ENCODE measurements at regions not wholly inside any gene's neighbourhood (a gene's known extent, or its start where the extent isn't known, plus 50 kb on each side); places are given as distances from the start of the nearest gene placed in this dataset.

DNA sequence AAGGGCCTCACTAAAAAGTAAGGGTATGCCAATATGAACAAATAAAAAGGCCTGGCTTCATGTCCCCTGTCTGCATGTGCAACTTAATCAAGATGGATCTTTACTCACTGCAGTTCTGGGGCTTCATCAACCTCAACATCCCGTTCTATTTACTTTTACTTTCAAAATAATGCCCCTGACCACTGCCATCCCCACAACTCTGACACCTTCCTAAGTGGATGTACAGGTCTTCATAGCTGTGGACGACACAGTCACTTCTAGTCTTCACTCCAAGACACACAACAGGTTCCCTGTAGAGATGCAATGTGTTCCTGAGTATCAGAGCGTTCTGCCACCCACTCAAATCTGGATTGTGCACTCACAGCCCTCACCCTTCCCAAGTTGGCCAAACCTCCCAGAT, 136.1 kb downstream of the ENC1 start:
- Histone ChIP-seq H3K4me1 (no peaks in the 10 kb centered on the region), H3K27me3 (no peaks in the 10 kb centered on the region), H3K27ac (no peak overlapping the region), H3K4me3 (no peak overlapping the region), H3K9me3 (no peaks in the 10 kb centered on the region), H3K36me3 (no peaks in the 10 kb centered on the region)
- no peak for DNase-seq (ENCODE audit: low spot score in 2 of 2)
- TF ChIP-seq POLR2A (IDR thresholded peaks at IDR 0.05) = no peak
- TF ChIP-seq EP300 (IDR thresholded peaks at IDR 0.05) = no peak
- no peak for TF ChIP-seq POLR2AphosphoS5 (IDR thresholded peaks at IDR 0.05)
- no peak for TF ChIP-seq CTCF (IDR thresholded peaks at IDR 0.05)
- 96% methylated on average over 3 of the region's 3 CpGs for WGBS

GRCh38 chr5:74502479-74502950, 138.0 kb downstream of the ENC1 start:
- no peaks in the 10 kb centered on the region for H3K9me3 ChIP-seq
- no peak for DNase-seq (ENCODE audit: low spot score in 2 of 2)
- H3K4me1 ChIP-seq = no peaks in the 10 kb centered on the region
- H3K4me3 ChIP-seq = no peak overlapping the region
- H3K36me3 ChIP-seq = no peaks in the 10 kb centered on the region
- WGBS = 76% methylated on average over 3 of the region's 3 CpGs
- H3K27ac ChIP-seq = no peak overlapping the region
- no peaks in the 10 kb centered on the region for H3K27me3 ChIP-seq
- TF ChIP-seq EP300 (IDR thresholded peaks at IDR 0.05) = no peak
- no peak for TF ChIP-seq CTCF (IDR thresholded peaks at IDR 0.05)
- no peak for TF ChIP-seq POLR2AphosphoS5 (IDR thresholded peaks at IDR 0.05)
- TF ChIP-seq POLR2A (IDR thresholded peaks at IDR 0.05) = no peak

GRCh38 chr5:74501674-74502478, 138.7 kb downstream of the ENC1 start:
- no peak for TF ChIP-seq POLR2AphosphoS5 (IDR thresholded peaks at IDR 0.05)
- TF ChIP-seq POLR2A (IDR thresholded peaks at IDR 0.05) = no peak
- no peak overlapping the region for H3K4me3 ChIP-seq
- H3K27ac ChIP-seq = no peak overlapping the region
- H3K36me3 ChIP-seq = no peaks in the 10 kb centered on the region
- H3K9me3 ChIP-seq = no peaks in the 10 kb centered on the region
- no peaks in the 10 kb centered on the region for H3K27me3 ChIP-seq
- no peak for DNase-seq (ENCODE audit: low spot score in 2 of 2)
- H3K4me1 ChIP-seq = no peaks in the 10 kb centered on the region
- 90% methylated on average over 5 of the region's 5 CpGs for WGBS

- H3K27ac ChIP-seq = no peak overlapping the region
- H3K4me3 ChIP-seq = no peak overlapping the region
- no peaks in the 10 kb centered on the region for H3K27me3 ChIP-seq
- H3K9me3 ChIP-seq = no peaks in the 10 kb centered on the region
- H3K36me3 ChIP-seq = no peaks in the 10 kb centered on the region
- TF ChIP-seq POLR2A (IDR thresholded peaks at IDR 0.05) (no peak), POLR2AphosphoS5 (IDR thresholded peaks at IDR 0.05) (no peak), EP300 (IDR thresholded peaks at IDR 0.05) (no peak), CTCF (IDR thresholded peaks at IDR 0.05) (no peak)
- 77% methylated on average over 9 of the region's 9 CpGs for WGBS
- no peaks in the 10 kb centered on the region for H3K4me1 ChIP-seq
- no peak for DNase-seq (ENCODE audit: low spot score in 2 of 2)
Observed at GRCh38 chr5:74500110-74500917, 140.2 kb downstream of the ENC1 start.

- 72% methylated on average over 4 of the region's 4 CpGs for WGBS
Observed at GRCh38 chr5:74499256-74500050, 141.1 kb downstream of the ENC1 start.

More at GRCh38 chr5:74499256-74500050, 141.1 kb downstream of the ENC1 start:
- no peaks in the 10 kb centered on the region for H3K4me1 ChIP-seq
- H3K9me3 ChIP-seq = no peaks in the 10 kb centered on the region
- H3K36me3 ChIP-seq = no peaks in the 10 kb centered on the region
- H3K4me3 ChIP-seq = no peak overlapping the region
- TF ChIP-seq CTCF (IDR thresholded peaks at IDR 0.05) = no peak
- TF ChIP-seq POLR2AphosphoS5 (IDR thresholded peaks at IDR 0.05) = no peak
- TF ChIP-seq POLR2A (IDR thresholded peaks at IDR 0.05) = no peak
- TF ChIP-seq EP300 (IDR thresholded peaks at IDR 0.05) = no peak
- no peak overlapping the region for H3K27ac ChIP-seq
- DNase-seq (ENCODE audit: low spot score in 2 of 2) = no peak
- H3K27me3 ChIP-seq = no peaks in the 10 kb centered on the region
